ENCODE measurements at regions not wholly inside any gene's neighbourhood (a gene's known extent, or its start where the extent isn't known, plus 50 kb on each side); places are given as distances from the start of the nearest gene placed in this dataset.

DNA sequence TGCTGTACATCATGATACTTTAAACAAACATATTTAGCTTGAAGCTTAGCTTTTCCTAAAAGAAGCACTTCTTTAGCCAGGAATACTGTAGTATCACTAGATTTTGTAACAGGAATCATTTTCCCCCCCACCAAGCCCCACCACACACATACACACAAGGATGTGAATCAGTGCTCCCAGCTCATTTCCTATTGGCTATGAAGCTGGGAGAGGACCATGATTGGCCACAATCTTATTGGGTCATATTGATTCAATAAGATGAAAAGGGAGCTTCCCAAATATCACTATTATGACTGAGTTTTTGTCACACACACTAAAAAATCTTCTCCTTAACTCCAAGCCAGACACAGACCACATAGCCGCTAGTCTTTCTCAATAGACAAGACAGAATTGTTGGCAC, 140.5 kb upstream of the TNFAIP3 start:
- TF ChIP-seq, protein P1, sequence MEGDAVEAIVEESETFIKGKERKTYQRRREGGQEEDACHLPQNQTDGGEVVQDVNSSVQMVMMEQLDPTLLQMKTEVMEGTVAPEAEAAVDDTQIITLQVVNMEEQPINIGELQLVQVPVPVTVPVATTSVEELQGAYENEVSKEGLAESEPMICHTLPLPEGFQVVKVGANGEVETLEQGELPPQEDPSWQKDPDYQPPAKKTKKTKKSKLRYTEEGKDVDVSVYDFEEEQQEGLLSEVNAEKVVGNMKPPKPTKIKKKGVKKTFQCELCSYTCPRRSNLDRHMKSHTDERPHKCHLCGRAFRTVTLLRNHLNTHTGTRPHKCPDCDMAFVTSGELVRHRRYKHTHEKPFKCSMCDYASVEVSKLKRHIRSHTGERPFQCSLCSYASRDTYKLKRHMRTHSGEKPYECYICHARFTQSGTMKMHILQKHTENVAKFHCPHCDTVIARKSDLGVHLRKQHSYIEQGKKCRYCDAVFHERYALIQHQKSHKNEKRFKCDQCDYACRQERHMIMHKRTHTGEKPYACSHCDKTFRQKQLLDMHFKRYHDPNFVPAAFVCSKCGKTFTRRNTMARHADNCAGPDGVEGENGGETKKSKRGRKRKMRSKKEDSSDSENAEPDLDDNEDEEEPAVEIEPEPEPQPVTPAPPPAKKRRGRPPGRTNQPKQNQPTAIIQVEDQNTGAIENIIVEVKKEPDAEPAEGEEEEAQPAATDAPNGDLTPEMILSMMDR (IDR thresholded peaks at IDR 0.05; ENCODE audit: low read length) = no peak
- no peak for TF ChIP-seq EZH2 (IDR thresholded peaks at IDR 0.05; ENCODE audit: borderline replicate concordance, low read length)

All from OCI-LY1 (cell line).